Stimulated activated CD8-positive, alpha-beta memory T cell treated with anti-CD3 and anti-CD28 coated beads, Interleukin-4, amount 100 ng/mL, for 4 hours (primary cell): ENCODE measurements at regions not wholly inside any gene's neighbourhood (a gene's known extent, or its start where the extent isn't known, plus 50 kb on each side); places are given as distances from the start of the nearest gene placed in this dataset.
A peak's percentile ranks its signal among the peaks of the same experiment; 100 is the strongest.

Source experiments
- DNase-seq, 2 donors: peaks; one replicate each; pipeline ENCODE4 v3.0.0-alpha.2; 2020; ENCODE audit warnings: low read depth in 2 of 2, low spot score in 1 of 2

GRCh38 chr6:87938287-87938686 lies 109.4 kb upstream of the SPACA1 start:
- no peak for DNase-seq

- no peak for DNase-seq
Observed at GRCh38 chr6:87936065-87936464, 111.6 kb upstream of the SPACA1 start.

- no peak for DNase-seq
Observed at GRCh38 chr6:87935196-87935595, 112.4 kb upstream of the SPACA1 start.

- no peak for DNase-seq
Observed at GRCh38 chr6:87932361-87932760, 115.3 kb upstream of the SPACA1 start.

GRCh38 chr6:87929843-87930288 lies 117.8 kb upstream of the SPACA1 start:
- peak in 1 of 2 donors; percentile 20 for DNase-seq

- DNase-seq, result no peak
Observed at GRCh38 chr6:87926687-87927086, 121.0 kb upstream of the SPACA1 start.

GRCh38 chr6:87926072-87926471 lies 121.6 kb upstream of the SPACA1 start:
- DNase-seq, result no peak

GRCh38 chr6:87925373-87926060 lies 122.1 kb upstream of the SPACA1 start:
- no peak for DNase-seq

- DNase-seq, result no peak
Observed at GRCh38 chr6:87923389-87924050, 124.1 kb upstream of the SPACA1 start.

GRCh38 chr6:87922947-87923330 lies 124.7 kb upstream of the SPACA1 start:
- DNase-seq, result no peak

GRCh38 chr6:87922196-87922946 lies 125.3 kb upstream of the SPACA1 start:
- no peak for DNase-seq

GRCh38 chr6:87921034-87921433 lies 126.6 kb upstream of the SPACA1 start:
- DNase-seq, result no peak

GRCh38 chr6:87920245-87920644 lies 127.4 kb upstream of the SPACA1 start:
- no peak for DNase-seq

- no peak for DNase-seq
Observed at GRCh38 chr6:87919416-87919815, 128.2 kb upstream of the SPACA1 start.

GRCh38 chr6:87919001-87919400 lies 128.6 kb upstream of the SPACA1 start:
- DNase-seq, result no peak

- DNase-seq, result no peak
Observed at GRCh38 chr6:87918461-87918941, 129.1 kb upstream of the SPACA1 start.

- no peak for DNase-seq
Observed at GRCh38 chr6:87917886-87918285, 129.8 kb upstream of the SPACA1 start.

GRCh38 chr6:87916446-87916845 lies 131.2 kb upstream of the SPACA1 start:
- no peak for DNase-seq

- no peak for DNase-seq
Observed at GRCh38 chr6:87914637-87915395, 132.8 kb upstream of the SPACA1 start.

GRCh38 chr6:87913974-87914373 lies 133.7 kb upstream of the SPACA1 start:
- no peak for DNase-seq

- no peak for DNase-seq
Observed at GRCh38 chr6:87912102-87912501, 135.5 kb upstream of the SPACA1 start.
